Fibroblast of skin of back (primary cell): ENCODE measurements at regions not wholly inside any gene's neighbourhood (a gene's known extent, or its start where the extent isn't known, plus 50 kb on each side); places are given as distances from the start of the nearest gene placed in this dataset.

ENCODE experiments used
- DNase-seq: peaks from one replicate; pipeline ENCODE4 v3.0.0-alpha.2; 2013

DNA sequence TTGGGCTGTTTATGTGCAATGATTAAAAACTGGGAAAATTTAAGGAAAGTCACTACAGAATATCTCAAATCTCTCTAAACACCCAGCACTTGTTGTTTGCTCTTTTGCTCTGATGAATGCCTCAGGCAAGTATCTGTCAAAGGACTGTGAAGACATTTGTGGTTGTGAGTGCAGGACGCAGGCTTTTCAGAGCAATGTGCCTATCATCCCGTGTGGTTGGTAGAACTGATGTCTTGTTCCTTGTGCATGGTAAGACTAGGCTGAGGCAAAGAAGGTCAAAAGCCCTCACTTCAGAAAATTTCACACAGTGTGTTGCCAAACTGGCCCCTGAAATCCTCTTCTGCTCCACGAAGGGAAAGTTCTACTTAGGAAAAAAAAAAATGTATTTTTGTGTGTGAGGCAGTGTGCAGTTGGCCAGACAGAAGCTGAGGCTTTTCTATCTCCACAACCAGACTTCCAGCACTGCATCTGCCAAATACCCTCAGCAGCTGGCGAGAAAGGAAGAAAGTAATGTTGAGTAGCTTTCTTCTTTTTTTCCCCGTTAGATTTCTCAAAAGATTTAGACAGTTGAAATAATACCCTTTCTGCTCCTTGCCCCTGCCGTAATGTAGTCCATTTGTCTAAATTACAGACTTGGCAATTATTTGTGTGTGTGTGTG, 1103.1 kb downstream of the VRK1 start:
- no peak for DNase-seq

DNA sequence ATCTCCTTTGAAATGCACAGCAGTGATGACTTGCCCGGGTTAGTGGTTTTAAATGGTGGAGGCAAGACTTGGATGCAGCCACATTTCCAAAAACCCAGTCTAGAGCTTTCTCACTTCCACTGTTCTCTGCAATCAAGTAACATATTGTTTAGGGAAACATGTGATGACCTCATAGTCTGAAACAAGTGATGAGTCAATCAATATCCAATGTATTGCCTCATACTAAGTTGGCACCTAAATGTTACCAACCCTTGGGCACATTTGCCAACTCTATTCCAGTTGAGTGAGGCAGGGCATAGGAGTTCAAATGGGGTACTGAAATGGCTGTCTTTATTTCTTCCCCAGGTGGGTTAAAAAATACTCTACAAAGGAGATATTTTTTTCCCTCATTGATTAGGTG, 1105.4 kb downstream of the VRK1 start:
- no peak for DNase-seq

DNA sequence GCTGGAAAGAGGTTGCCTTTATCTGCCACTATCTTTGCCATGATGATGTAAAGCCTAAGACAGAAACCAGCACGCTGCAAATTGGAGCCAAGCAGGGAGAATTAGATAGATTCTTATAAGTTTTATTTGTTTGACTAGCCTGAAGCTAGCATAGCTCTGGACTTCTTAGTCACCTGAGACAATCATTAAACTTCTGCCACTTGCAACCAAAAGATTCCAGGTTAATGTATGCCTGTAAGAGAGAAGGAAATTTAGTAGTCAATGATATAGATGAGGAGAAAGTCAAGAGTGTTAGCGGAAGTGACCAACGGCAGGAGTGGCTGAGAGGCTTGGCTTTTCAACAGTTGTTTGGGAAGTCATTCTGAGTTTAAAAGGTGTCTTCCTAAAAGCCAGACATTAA, 1106.6 kb downstream of the VRK1 start:
- DNase-seq: no peak

DNA sequence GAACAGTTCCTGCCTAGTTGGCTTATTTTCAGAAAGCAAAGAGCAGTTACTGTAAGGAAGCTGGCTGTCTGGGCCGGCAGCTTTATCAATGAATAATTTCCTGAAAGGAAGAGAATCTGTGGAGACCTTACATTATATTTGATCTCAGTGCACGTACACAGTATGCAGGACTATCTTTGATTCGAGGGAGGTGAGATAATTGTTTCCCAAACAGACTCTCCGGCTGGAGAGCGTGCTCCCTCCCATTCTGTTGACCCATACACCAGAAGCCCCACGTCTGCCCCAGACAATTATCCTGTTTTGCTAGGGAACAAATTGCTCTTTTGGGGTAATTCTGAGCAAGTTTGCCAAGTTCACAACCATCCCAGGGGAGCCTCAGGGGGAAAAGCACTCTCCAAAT, 1115.0 kb downstream of the VRK1 start:
- no peak for DNase-seq

DNA sequence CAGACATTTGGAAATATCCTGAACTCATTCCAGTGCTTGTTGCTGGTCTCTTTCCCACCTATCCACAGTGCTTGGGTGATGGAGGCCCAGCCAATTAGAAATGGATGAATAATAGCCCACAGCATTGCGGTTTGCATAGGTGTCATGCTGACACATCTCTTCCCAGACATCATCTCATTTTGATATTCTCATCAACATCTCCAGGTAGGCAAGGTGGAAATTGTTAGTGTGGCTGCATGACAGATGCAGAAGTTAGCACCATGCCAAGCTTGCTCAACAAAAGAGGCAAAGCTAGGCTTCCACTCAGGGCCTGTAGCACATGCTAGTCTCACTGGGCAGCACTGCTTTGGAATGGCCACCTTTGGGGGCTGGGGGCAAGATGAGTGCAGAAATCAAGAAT, 1118.9 kb downstream of the VRK1 start:
- DNase-seq: no peak

DNA sequence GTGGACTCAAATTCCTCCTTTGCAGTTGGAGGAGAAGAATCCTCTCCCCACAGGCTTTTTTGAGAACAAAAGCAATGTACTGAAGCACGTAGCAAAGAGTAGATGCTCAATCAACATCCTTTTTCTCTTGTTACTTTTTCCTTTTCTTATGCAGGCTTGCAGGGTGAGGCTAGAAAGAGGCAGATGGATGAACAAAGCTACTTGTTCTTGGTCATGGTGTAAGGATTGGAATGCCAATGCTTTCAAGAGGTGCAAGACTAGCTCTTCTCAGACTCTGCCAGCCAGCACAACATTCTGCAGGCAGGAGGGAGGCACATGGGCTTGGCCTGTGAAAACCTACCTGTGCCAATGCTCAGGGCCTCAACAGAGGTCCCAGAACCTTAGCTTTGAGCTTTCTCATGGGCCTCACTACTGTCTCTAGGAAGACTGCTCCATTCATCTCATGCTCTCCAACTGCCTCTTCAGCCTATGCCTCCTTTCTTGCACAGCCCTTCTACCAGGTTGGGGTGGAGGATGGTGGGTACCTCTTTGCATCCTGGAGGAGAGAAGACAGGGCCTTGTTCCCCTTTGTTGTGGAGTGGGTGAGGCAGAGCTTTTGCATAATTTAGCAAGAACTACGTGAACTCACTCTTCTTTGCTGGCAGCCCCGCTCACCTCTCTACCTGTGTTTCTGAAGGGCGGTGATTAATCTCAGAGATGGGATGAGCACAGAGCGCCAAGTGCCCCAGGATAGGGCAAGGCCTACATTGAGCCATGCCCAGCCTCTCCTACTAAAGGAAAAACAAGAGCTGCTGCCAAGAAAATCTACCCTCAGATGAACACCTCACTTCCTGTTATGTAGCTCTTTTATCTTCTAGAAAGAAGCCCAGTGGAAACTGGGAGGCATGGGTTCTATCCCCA, 1119.7 kb downstream of the VRK1 start:
- DNase-seq: no peak

DNA sequence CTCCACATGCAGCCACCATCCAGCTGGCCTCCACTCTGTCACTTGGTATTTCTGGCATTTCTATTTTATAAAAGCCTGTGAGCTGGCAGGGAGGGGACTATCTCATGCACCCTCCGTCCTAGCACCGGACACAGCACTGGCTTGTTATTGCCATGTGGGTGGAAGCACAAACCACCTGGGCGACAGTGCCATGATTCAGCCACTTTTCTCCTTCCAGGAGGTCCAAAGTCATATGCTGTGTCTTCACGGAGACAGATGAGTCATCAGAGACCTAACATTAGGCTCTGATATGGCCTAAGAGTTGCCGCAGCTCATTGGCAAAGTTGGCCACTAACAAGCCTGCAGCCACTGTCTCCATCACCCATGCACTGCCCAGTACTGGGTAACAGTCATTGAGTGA, 1123.0 kb downstream of the VRK1 start:
- no peak for DNase-seq

DNA sequence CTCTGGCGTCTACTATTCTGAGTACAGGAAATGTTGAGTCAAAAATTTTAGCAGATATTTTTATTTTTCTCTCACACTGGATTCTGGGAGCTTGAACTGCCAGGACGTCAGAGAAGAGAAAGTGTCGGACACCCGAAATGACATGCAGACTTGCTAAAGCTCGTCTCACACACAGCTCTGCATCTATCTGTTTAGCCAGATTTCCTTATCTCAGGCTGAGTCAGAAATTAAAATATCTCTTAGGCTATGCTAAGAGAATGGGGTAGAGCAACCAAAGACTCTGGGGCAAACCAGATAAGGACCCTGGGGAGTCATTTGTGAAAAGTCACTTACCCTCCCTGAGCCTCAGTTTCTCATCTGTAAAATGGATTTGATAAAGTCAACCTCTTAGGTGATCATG, 1124.1 kb downstream of the VRK1 start:
- DNase-seq: no peak

DNA sequence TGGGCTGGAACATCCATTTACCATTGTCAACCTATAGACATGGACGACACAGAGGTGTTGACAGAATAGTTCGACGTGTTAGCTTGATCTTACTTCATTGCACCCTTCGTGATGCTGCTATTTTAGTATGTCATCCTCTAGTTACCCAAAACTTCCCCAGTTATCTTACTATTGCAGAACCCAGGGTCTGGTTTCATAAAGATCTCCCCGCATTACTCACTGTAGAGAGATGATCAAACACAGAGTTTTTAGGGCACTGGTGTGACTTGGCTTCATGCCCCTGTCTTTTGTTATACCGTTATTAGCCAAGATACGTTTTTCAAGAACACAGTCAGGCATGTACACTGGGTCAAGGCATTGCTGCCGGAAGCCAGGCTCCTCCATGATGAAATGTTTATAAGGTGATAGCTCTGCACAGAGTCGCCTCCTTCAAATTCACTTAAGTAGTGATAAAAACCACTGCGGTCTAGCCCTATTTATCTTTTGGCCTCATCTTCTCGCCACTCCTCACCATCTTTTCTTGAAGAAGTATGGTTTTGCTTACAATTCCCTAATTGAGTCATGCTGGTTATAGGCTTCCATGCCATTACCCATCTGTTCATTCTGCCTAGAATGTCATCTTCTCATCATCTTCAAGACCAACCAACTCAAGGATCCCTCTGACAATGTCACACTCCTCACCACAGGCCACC, 1127.9 kb downstream of the VRK1 start:
- DNase-seq: no peak

DNA sequence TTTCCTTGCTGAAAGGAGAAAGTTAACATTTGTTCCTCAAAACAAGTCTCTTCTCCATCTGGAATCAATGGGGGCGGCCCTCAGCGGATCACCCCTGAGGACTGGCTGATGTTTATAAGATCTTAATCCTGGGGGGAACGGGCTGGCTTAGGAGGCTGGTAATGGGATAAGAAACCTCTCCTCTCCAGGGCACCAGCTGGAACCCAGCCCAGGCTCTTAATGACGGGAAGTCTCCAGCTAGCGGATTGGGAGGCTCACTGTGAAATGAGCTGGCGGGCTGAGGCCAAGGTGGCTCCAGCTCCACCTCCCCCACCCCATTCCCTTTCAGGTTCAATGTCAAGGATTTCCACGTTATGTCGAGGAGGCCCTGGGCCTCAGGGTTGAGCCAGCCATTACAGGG, 1133.0 kb downstream of the VRK1 start:
- no peak for DNase-seq

DNA sequence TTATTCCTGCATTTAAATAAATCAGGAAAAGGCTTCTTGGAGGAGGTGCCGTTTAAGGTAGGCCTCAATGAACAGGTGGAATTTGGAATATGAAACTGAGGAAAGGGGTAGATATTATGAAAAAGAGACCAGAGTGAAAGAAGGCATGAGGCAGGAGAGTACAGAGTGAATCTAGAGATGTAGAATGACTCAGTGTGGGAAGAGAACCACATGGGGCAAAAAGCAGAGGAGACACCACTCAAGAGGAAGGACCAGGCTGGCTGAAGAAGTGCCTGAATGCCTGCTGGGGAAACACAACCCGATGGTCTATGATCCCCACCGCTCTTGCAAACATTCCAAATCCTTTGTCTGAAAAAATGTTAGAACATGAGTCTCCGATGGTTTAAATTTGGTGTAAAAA, 1134.1 kb downstream of the VRK1 start:
- DNase-seq: no peak

DNA sequence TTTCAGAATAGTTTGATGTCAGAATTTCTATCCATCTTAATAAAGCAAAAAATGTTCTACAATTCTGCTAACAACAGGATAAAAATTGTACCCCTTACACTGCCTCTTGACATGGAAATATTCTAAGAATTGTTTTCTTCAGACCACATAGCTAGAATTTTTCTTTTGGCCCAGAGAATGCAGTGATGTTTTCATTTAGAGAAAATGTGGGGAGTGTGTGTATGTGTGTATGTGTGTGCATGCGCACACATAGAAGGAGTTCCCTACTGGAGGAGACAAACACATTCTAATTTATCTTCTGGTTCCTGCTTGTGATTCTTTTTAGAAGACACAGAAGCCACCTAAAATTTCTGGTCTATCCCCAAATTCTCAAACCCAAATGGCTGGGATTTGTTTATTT, 1145.7 kb downstream of the VRK1 start:
- DNase-seq: peak; percentile 46

DNA sequence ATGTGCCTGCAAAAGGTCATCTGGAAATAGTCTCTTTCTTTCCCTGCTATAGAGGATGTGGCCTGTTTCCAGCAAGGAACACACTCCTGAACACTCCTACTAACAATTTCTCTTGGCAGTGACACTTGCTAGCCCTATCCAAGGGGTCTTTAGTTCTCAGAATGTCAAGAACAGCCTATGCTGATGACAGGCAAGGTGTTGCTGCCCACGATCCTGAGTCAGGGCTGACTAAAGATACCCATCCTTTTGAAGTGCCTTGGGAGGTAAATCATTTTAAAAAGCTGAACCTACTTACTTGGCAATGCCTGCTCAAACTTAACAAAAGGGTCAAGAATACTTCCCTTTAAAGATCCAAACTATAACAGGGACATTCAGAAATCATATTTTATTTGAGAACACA, 1146.4 kb downstream of the VRK1 start:
- no peak for DNase-seq

DNA sequence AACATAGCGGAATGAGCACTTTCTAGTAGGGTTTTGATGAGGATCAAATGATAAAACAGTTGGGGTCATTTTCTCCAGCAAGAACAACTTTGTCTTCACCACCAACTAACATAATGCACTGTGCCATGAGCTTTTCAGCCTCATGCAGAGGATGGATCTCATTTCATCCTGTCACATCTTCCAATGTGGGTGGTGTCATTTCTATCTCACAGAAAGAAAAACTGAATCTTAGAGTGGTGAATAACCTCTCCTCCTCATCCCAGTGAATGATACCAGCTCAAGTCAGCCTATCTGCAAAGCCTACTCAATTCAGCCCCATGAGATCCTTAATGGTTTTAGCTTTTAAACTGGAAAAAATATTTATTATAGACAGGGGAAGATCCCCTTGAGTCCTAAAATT, 1147.2 kb downstream of the VRK1 start:
- no peak for DNase-seq

DNA sequence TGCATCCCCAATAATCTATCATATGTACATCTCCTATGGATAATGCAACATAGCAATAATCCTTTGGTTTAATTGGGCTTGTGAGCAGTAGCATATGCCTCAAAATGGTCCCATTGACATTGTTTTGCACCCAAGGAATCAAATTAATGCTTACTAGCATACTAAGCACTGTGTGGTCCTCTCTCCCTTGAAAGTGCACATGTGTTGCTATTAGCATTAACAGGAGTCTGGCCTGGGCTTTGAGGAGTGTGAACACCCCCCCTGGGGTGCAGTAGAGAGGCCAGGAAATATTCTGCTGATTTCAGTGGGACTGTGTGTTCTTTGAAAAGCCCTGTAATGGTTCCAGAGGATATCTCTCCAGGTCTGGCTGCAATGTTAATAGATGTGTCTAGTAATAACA, 1148.4 kb downstream of the VRK1 start:
- DNase-seq: no peak

DNA sequence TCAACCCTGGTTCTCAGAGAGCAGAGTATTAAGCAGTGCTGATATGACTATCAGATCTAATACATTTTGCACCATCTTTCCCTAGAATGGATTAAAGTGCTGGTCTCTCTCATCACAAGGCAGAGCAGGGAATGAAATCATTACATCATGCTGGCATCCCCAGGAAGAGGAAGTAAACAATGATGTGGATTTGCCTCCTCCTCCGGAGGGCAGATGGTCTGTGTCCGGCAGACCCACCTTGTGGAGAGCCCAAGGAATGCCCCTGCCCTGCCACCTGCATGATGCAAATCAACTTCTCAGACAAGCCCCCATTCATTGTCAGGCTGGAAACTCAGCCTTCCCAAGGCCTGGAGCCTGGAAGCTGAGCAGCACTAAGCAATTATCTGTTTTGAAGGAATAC, 1149.1 kb downstream of the VRK1 start:
- DNase-seq: no peak

DNA sequence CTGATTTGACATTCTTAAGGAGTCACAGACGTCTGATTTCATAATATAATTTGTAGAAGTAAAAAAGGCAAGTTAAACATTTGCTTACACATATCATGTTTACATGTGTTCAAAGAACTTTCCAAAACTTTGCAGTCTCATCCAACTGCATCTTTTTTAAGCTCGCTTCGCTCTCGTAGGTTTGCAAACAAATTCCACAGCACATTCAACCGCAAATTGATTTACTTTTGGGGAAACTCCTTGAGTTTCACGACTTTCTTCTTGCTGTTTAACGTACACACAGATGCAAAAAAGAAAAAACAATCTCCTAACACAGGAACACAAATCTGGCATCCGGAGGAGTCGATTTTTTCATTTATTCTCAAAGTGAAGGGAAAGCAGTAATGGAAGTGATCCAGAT, 1149.5 kb downstream of the VRK1 start:
- no peak for DNase-seq

DNA sequence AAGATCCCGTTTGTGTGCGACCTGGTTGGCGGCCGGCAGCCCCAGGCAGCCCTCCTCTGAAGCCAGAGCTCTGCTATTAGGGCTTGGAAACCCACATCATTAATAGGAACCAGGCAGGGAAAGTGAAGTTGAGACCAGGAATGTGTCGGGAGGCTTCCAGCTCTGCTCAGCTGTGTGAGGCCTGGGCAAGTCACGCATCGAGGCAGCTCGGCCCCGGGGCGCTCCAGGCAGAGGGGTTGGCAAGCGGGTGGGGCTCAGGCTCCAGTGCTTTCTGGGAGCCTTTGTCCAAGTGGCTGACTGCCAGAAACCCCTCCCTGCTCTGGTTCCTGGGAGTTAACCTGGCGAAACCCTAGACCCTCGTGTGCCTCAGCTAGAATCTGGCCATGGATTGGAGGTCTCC, 1151.7 kb downstream of the VRK1 start:
- no peak for DNase-seq

DNA sequence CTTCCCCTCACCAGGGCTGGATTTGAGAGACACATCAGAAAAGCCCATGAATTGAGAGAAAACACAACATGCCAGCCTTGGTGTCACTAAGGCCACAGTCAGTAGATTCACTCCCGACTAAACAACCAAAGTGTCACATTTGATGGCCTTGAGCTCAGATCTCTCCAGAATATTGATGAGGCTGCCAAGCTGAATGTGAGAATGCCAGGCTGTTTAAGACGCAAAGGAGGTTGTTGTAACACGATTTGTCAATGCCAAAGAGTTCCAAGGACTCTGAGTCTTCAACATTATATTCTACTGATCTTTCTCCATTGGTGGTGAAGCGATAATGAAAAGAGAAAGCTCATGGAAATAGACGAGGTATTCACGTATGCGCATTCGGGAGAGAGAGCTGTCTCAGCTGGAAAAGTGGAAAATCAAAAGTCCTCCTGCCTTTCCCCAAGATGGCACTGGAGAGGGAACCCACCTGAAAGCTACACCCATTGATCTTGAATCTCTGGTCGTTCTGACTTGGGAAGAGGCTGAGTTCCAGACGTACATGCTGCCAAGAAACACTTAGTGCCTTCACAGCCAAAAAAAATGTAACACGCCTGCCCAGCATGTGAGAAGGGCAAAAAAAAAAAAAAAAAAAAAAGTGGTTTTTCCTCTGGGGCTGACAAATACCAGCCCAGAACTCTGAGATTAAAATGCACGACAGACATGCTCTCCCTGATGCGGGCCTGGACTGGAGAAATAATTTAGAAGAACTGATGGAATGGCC, 1159.6 kb downstream of the VRK1 start:
- DNase-seq: no peak

DNA sequence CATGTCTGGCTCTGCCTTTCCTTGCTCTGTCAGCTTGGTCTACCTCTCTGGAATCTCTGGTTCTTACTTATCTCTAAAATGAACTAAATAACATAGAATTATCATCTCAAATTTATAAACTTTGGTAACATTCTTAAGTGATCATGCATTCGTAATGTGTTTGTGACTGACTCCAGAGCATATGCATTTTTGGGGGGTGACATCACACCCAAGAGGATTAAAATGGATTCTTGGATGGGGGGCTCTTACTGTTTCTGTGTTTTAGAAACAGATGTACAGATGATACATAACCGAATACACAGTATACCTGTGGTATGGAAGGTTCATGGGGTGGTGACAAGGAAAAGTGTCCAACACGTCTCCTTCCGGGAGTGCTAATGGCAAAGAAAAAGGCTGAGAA, 1162.1 kb downstream of the VRK1 start:
- DNase-seq: peak; percentile 11

DNA sequence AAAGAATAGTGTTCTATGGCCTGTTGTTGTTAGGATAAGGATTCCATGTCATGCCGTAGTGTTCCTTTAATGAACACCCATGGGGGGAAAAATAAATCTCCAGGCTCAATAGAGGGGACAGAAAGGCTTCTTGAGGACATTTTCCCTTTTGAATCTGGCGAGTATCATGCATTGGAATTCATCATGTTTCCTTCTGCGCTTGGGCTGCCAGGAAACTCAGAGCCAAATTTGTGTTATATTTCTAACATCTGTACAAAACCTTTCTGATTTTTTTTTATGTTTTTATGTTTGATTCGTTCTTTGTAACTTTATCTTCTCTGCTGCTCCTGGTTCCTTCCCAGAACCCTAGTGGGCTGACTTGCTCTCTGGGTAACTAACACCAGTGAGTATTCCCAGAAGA, 1163.3 kb downstream of the VRK1 start:
- DNase-seq: no peak

DNA sequence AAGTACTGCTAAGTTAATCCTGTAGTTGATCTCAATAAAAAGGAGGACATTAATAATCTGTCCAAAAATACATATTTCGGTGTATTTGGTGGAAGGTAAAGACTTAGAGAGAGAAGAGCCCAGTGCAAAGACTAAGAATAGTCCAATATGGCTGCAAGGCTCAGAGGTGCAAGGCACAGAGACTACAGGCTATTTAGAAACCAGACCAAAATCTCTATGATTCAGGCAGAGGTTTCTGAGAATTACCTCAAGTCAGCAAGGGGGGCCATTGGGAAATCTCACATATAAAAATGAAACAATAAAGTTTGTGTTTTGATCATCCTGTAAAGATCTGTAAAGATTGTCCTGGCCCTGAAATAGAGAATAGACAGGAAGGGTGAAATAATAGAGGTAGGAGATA, 1173.0 kb downstream of the VRK1 start:
- DNase-seq: no peak

DNA sequence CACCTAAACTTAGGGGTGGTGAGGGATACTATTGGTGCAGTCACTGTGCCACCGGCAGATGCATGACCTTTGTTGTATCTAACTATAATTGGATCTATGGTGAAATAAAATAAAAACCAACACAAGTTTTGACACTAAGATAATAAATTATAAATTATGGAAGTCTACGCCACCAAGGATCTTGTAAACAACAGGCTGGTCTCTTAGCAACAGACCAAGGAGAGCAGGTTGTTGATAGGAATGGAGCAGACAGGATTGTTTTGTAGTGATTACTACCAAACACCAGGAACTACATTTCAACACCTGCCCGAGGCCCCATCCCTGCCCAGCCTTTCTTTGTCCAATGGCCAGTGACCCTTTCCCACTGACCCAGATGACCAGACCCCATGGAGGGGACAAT, 1178.0 kb downstream of the VRK1 start:
- no peak for DNase-seq
